ENCODE measurements at regions not wholly inside any gene's neighbourhood (a gene's known extent, or its start where the extent isn't known, plus 50 kb on each side); places are given as distances from the start of the nearest gene placed in this dataset.
"Not testable (repeated sequence)": the region's sequence is repeated elsewhere in the genome, so short reads cannot be mapped to it uniquely, and the experiment has no call there.

DNA sequence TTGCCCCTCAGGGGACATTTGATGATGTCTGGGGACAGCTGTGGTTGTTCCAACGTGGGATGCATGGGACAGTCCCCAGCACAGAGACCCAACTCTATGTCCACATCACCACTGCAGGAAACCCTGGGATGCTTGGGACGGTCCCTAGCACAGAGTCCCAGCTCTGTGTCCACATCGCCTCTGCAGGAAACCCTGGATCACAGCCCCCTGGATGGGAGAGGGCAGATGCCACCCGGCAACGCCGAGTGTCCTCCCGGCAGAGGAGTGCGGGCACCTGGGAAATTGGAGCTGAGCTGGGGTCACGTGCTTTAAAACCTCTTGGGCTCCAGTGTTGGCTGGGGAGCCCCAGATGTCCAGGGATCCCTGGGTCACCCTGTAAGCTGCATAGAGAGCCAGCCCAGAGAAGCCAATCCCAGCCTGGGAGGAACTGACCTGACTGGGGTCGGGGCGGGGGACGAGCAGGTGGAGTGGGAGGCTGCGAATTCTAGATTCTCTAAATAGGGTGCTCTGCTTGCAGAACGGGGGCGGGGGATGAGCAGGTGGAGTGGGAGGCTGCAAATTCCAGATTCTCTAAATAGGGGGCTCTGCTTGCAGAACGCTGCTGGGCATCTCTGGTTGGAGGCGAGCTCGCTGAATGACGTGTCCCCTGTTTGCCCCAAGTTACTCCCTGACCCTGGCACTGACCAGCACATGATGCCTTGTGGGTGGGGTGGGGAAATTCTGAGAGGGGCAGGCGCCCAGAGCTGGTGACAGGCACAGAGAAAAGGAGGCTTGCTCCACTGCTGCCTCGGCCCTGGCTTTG lies 1197.8 kb downstream of the BRD1 start:
- no peak for DNase-seq

DNA sequence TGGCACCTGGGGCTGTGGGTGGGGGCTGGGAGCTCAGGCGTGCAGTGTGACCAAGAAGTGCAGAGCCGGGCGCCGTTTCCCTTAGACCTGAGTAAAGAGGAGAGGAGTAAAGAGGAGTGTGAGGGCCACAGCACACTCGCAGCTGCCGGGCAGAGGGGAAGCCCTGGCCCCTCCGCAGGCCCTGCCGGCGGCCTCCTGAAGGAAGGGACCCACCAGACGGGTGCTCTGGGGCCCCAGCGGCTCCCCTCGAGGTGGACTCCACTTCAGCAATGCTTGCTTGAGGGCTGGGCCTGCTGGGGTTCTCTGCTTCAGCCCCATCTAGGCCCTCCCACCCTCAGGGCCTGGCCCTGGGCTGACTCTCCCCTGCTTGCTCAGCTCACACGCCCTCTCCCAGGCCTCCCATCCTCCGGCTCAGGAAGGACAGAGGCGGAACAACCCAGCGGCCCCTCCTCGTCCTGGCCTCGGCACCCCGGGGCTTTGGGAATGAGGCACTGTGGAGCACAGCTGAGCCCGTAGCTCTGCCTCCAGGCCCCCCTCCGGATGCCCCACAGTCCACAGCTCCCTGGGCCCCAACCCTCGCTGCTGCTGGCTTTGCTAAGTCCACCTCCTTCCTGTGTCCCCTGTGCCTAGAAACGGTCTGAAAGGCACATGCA lies 1198.7 kb downstream of the BRD1 start:
- no peak for DNase-seq

DNA sequence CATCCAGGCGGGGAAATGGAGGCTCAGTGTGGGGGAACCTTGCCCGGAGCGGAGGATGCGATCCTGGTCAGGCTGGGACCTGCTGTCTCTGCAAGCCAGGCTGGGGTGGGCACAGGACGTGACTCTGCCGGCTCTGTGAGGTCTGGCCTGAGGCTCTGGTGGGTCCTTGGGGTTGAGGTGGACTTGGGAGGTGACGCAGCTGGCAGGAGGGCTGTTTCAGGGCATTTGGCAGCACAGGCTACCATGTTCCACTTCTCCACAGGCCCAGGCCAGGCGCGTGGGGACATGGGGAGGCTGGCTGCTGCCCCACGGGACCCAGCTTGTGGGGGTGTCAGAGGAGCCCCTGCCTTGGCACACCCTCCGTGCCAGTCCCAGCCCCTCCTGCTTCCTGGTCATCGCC lies 1199.7 kb downstream of the BRD1 start:
- DNase-seq: no peak

DNA sequence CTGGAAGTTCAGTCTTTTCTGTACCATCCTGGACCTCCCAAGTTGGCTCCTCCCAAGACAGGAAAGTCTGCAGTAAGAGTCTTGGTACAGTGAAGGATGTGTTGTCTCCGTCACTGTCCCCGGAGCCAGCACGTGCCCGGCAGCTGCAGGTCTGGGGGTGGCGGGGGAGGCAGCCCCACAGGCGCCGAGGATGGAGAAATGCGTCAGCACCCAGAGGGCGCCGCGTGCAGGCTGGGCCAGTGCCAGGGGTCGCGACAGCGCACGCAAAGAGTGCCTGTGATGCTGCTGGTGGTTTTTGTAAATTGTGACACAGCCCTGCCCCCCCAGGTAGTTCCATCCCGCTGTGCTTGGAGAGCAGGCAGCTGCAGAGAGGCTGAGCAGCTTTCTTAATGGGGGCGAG lies 1200.5 kb downstream of the BRD1 start:
- DNase-seq: no peak

DNA sequence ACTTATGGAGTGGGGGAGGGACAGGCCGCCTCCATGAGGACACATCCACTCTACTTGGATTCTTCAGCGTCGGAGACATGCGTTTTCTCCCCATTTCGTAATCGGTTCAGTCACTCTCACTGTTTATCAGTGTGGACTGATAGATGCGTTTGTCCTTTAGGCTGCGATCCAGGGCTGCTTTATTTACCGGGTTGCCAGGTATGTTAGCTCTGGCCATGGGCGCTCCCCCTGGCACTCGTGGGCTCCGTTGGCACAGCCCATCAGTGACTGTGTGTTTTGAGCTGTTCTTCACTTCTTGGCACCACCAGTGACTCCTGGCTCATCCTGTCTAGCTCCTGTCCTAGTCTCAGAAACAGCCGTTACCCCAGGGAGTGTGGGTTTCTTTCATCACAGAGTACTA lies 1203.3 kb downstream of the BRD1 start:
- no peak for DNase-seq

DNA sequence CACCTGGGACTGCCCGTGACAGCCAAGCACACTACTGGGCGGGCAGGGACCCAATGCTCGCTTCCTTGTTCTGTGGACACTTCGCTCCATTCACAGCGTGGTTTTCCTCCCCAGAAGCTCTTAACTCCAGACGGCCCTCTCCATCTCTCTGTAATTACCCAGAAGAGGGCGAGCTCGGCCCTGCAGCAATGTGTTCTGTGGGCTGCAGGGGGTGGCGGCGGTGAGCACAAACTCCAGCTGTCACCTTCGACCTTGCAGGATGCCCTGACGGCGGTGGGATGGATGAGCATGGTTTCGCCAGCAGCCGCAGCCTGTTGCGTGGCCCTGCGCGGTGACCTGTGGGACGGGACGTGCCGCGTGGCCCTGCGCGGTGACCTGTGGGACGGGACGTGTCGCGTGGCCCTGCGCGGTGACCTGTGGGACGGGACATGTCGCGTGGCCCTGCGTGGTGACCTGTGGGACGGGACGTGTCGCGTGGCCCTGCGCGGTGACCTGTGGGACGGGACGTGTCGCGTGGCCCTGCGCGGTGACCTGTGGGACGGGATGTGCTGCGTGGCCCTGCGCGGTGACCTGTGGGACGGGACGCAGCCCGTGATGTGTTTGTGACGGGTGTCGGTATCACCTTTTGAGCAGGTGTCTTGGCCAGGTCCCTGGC lies 1204.7 kb downstream of the BRD1 start:
- DNase-seq: no peak

DNA sequence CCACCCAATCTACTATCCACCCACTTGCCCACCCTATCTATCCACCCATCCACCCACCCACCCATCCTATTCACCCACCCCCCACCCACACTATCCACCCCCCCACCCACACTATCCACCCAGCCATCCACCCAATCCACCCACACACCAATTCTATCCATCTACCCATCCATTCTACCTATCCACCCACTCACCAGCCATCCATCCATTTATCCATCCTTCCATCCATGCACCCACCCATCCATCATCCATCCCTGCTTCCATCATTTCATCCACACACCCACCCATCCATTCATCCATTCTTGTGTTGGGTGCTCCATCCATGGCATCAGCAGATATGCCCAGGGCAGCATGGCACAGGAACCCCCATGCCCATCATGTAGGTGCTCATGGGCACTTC lies 1206.6 kb downstream of the BRD1 start:
- DNase-seq: no peak

DNA sequence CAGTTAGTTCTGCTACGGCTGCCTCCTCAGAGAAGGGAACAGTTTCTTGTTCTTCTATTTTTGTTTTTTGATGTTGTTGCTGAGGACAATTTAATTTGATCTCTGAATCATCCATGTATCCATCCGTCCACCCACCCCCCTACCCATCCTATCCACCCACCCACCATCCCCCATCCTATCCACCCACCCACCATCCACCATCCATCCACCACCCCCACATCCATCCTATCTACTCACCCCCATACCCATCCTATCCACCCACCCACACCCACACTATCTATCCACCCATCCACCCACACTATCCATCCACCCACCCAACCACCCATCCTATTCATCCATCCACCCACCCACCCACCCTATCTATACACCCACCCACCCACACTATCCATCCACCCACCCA lies 1207.2 kb downstream of the BRD1 start:
- not testable (repeated sequence) for DNase-seq

DNA sequence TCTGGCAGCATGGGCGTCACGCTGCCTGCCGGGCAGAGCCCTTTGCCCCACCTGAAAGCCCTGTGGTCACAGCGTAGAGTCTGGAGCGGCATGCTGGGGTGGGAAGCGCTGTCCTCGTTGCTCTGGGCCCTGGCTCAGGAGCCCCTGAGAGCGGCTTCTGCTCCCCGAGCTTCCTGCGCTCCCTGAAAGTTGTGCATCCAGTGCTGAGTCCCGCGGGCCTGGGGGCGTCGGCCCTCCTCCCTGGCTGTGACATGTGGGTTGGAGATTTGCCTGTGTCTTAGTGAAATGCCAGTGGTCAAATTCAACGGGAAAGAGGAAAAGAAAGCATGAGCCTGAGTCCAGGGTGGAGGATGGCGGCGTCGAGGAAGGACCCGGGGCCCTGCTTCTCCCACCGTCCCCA lies 1208.0 kb downstream of the BRD1 start:
- DNase-seq: no peak

DNA sequence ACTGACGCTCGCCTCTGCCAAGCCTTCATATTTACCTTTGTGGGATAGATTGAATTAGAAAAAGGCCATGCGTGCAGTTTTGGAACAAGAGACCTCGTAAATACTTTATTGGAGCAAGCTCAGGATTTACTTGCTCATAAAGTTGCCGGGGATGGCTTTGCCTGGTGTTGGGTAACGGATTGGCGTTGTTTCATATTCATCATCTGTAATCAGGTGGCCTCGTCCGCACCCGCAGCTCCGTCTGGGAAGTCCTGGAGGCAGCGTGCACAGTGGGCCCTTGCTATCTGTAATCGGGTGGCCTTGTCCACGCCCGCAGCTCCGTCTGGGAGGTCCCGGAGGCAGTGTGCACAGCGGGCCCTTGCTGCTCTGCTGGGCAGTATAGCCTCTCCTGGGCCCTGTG lies 1209.3 kb downstream of the BRD1 start:
- no peak for DNase-seq

DNA sequence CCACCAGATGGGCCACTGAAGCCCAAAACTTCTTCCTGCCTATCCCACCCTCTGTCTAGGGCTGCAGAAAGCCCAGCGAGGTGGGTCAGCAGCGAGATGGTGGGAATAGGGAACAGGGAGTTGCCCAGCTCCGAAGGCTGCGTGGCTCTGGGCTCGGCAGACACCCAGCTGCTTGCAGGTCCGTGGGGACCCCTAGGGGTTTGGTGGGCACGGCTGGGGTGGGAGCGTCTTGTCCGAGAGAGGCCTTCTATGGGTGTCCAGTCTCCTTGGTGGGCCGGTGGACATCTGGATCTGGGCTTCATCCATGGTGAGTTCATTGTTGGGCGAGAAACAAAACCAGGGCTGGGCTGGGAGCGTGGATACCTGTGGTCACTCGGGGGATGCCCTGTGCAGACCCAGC lies 1211.0 kb downstream of the BRD1 start:
- no peak for DNase-seq

DNA sequence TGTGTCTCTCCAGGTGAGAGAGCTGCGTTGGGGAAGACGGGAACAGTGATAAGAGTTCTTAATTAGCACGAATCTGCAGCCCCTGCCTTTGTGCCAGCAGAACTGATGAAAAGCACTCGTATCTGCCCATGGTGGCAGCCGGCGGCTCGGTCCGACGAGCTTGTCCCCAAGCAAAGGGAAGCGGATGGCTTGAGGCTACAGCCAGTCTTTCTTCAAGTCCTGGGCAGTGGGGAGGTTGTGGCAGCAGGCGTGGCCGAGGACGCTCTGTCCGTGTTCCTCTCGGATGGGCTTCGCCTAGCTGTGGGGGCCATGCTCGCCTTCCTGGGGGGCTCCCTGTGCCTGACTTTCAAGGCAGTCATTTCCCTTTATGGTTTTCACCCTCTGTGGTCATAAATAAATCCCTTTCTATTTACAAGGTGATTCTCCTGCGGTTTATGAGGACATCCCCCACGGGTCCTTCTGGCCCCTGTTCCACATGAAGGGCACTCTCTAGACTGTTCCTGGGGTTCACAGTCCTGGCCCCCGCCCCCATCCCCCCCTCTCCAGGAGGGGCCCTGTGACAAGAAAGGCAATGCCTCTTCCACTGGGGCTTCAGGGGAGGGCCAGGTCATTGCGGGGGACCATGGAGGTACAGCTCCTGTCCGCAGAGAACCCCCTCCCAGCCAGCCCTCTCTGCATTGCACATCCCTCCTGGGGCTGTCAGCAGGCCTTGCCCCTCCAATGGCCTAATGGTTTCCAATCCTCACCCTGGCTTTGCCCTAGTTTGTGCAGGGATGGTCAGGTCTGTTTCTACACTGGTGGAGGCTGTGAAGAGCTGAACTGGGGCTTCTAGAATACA lies 1212.3 kb downstream of the BRD1 start:
- no peak for DNase-seq

DNA sequence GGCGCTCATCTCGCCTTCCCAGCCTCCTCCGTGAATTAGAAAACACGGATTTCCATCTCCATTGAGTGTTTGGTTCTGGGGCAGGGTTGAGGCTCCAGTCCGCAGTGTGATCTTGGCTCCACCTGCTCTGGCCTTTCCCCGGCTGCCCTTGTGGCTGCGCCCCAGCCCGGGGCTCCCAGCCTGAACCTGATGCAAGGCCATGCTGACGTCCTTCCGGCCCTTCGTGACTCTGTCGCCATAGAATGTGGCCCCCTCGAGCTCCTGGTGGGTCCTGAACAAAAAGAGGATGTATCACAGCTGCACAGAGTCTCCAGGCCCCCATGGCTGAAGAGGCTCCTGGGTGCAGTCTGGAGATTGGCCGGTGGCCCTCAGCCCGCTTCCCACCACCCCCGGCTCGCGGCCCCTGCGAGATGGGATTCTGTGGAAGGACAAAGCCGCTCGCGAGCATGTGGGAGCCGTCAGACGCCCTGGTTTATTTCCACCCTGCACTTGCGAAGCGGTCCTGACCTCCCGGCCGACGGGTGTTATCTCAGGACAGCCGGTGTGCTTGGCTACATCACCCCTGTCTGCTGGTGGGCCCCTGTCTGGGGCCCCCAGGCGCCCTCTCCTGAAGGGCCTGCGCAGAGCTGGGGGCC lies 1214.0 kb downstream of the BRD1 start:
- DNase-seq: no peak

DNA sequence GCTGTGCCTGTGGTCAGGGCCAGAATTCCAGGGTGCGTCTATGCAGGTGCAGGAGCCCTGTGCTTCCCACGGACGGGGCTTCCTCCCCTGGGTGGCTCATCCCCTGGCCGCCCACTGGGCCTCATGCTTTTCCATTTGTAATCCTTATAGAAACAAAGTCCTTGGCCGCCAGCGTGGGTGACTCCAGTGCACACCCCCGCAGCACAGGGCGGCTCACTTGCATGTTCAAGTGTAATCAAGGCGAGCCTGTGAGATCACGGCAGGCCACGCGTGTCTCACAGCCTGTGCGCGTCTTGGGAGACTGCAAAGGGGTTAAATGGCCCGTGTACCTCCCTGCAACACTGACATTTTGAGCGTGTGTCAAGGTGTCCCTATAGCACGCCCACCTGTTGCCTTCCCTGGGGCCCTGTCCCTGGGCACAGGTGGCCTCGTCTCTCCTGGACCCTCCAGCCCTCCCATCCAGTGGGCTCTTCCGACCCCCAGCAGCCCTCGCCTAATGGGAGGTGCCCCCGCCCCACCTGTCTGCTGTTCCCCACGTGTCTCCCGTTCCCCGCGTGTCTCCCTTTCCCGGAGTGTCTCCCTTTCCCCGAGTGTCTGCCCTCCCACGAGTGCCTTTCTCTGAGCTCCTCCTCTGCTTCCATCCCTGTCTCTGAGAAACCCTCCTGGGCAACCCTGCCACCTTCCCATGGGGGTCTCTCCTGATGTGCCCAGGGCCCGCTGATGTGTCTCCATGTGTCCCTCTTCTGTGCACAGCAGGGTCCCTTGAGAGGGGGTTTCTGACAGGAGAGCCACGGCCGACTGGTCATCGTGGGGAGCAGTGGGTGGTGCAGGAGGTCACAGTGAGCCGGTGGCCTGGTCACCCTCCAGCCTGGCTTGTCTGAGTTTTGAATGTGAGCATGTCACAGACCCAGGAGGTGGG lies 1215.3 kb downstream of the BRD1 start:
- no peak for DNase-seq

DNA sequence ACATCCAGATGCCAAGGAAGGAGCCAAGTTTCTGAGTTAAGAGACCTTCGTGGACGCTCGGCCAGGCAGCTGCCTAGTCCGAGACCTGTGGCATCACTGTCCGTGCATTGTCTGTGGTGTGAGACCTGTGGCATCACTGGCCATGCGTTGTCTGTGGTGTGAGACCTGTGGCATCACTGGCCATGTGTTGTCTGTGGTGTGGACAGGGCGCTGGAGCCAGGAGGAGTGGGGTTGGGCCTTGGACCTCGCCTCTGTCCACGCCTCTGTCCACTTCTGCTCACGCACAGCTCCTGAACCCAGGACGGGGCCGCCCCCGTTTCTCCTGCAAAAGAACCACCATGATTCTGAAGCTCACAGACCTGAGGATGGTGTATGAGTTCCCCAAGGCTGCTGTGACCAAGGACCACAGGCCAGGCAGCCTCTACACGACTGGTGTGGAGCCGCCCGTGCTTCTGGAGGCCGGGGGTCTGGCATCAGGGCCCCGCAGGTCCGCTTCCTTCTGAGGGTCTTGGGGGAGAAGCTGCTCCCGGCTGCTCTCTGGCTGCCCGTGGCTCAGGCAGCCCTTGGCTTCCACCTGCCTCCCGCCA lies 1218.3 kb downstream of the BRD1 start:
- DNase-seq: no peak

DNA sequence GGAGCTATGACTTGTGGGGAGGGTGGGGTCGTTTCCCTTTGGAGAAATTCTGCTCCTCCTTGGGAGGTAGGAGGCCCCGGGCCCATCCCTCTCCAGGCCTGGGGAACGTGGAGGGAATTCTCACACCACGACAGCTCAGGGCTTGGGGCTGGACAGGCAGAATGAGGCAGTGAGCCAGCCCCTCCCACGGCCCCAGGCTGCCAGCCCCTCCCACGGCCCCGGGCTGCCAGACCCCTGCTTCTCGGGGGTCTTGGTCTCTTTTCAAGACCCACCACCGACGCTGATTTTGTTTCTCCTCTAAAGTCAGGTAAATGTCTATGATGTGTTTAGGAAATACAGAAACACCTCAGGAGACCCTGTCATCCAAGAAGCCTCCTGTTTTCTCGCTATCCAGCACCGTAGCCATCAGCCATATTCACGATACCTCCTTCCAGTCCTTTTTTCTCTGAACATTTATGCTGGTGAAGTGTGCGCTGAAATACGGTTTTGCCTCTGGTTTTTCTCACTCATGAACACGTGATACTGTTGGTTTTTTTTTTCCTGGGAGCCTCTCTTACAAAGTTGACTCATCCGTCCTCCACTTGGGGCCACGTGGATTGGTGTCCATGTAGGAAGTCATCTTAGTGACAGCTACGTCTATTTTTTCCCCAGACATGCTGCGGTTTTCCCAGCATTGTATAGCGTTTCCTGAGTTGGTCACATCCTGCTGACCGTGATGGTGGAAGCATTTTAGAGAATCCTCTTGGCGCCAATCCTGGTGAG lies 1219.6 kb downstream of the BRD1 start:
- no peak for DNase-seq

DNA sequence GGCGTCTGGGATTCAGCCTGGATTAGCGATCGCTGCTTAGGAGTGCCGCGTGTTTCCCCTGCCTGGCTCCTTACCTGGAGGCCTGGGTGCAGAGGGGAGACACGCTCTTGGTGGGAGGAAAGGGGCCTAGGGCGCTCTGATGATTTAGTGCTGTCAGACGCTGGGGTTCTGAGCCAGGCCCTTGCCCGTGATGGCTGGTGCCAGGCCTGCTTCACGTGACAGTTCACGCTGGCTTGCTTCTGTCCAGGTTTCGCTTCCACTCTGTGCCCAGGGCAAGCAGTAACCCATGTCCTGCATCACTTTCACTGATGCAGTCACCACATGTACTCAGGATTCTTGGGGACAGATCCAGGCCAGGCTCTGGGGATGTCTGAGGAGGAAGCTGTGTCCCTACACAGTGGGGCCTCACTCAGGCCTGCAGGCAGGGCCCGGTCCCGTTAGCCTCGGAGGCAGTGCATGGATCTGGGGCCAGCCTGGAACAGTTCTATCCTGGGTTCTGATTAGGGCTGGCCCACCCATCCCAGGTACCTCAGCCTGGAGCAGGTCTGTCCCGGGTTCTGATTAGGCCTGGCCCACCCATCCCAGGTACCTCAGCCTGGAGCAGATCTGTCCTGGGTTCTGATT lies 1220.9 kb downstream of the BRD1 start:
- DNase-seq: no peak

DNA sequence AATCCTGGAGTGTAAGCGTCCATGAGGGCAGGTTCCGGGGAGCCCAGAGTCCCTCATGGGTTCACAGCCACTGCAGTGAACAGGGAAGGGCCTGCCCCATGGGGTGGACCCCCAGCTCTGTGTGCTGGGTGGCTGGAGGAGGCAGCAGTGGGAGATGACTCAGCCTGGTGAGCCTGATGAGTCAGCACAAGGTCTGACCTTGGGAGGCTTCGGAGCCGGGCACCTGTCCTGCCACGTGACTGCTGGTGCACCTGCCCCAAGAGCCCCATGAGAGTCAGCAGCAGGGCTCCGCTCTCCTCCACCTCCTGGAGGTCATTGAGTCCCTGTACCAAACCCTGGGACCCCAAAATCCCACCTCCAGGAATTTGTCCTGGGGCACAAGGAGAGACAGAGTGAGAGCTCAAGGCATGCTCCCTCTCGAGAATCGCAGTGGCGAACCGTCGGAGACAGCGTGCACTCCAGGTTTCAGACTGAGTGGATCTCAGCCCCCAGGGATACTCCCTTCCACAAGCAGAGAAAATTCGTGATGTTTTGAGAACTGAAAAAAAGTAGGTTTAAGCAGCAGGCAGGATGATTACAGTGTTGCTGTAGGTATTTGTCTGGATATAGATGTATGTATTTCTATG lies 1221.7 kb downstream of the BRD1 start:
- DNase-seq: no peak

DNA sequence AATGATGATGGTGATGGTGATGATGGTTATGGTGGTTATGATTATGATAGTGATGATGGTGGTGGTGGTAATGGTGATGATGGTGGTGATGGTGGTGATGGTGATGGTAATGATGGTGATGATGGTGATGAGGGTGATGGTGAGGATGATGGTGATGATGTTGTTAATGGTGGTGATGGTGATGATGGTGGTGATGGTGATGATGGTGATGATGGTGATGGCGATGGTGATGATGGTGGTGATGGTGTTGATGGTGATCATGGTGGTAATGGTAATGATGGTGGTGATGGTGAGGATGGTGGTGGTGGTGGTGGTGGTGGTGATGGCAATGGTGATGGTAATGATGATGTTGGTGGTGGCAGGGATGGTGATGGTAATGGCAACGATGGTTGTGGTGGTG lies 1222.5 kb downstream of the BRD1 start:
- DNase-seq: no peak
